Upper lobe of left lung (tissue), 4 donors: ENCODE measurements at regions not wholly inside any gene's neighbourhood (a gene's known extent, or its start where the extent isn't known, plus 50 kb on each side); places are given as distances from the start of the nearest gene placed in this dataset.

Source experiments
- POLR2AphosphoS5 ChIP-seq, 2 donors: sonication (generic); formaldehyde crosslinking; IDR thresholded peaks; one replicate each; pipeline ENCODE4 v1.5.1; 2017; ENCODE audit warnings: antibody characterized with exemption in 2 of 2
- TF ChIP-seq, protein P1 (sequence below), 6 experiments: fragments of 450-650 bp in 4 of 6; fragments of 200-600 bp in 2 of 6; sonication (generic) in 2 of 6; IDR thresholded peaks; one replicate each; pipeline ENCODE4 v1.5.1; 2016 to 2019; ENCODE audit warnings: antibody characterized with exemption in 6 of 6

GRCh38 chr4:155494037-155494718, 117.4 kb upstream of the MAP9 start:
- TF ChIP-seq, protein P1, sequence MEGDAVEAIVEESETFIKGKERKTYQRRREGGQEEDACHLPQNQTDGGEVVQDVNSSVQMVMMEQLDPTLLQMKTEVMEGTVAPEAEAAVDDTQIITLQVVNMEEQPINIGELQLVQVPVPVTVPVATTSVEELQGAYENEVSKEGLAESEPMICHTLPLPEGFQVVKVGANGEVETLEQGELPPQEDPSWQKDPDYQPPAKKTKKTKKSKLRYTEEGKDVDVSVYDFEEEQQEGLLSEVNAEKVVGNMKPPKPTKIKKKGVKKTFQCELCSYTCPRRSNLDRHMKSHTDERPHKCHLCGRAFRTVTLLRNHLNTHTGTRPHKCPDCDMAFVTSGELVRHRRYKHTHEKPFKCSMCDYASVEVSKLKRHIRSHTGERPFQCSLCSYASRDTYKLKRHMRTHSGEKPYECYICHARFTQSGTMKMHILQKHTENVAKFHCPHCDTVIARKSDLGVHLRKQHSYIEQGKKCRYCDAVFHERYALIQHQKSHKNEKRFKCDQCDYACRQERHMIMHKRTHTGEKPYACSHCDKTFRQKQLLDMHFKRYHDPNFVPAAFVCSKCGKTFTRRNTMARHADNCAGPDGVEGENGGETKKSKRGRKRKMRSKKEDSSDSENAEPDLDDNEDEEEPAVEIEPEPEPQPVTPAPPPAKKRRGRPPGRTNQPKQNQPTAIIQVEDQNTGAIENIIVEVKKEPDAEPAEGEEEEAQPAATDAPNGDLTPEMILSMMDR (IDR thresholded peaks at IDR 0.05): no peak
- no peak for TF ChIP-seq POLR2AphosphoS5 (IDR thresholded peaks at IDR 0.05)
